ENCODE measurements at regions not wholly inside any gene's neighbourhood (a gene's known extent, or its start where the extent isn't known, plus 50 kb on each side); places are given as distances from the start of the nearest gene placed in this dataset.

- Histone ChIP-seq H3K27me3 (ENCODE audit: insufficient read depth, low read length) (no peaks in the 10 kb centered on the region), H2AFZ (ENCODE audit: low read length) (peak overlapping the region; percentile 97), H3K9ac (ENCODE audit: extremely low read depth, insufficient read length, low read length) (no peak overlapping the region), H2BK120ac (ENCODE audit: low read depth, low read length, poor library complexity, severe bottlenecking) (no peak overlapping the region), H2BK15ac (ENCODE audit: low read depth, low read length) (no peak overlapping the region), H2AK5ac (ENCODE audit: insufficient read length, low read length) (no peak overlapping the region), H4K91ac (ENCODE audit: insufficient read length, low read depth, low read length) (no peak overlapping the region), H3K79me1 (ENCODE audit: insufficient read depth, low read depth, low read length, poor library complexity, severe bottlenecking) (no peaks in the 10 kb centered on the region), H4K8ac (replicated peaks; ENCODE audit: insufficient read length, low read depth, low read length) (no peak overlapping the region), H2BK12ac (ENCODE audit: insufficient read length, low read depth, low read length) (no peak overlapping the region), H4K5ac (ENCODE audit: insufficient read length, low read depth, low read length) (no peak overlapping the region), H2BK20ac (ENCODE audit: low read depth, low read length, poor library complexity, severe bottlenecking) (no peak overlapping the region), H3K4ac (ENCODE audit: low read depth, low read length) (no peak overlapping the region), H3K4me1 (ENCODE audit: insufficient read depth, low read length) (no peaks in the 10 kb centered on the region), H3K79me2 (ENCODE audit: insufficient read depth, low read length) (no peaks in the 10 kb centered on the region), H4K20me1 (ENCODE audit: control insufficient read depth, insufficient read depth, insufficient read length) (no peaks in the 10 kb centered on the region), H3K23ac (ENCODE audit: insufficient read length, low read depth, low read length) (no peak overlapping the region), H3K23me2 (ENCODE audit: insufficient read length, low read depth, low read length, poor library complexity, severe bottlenecking) (no peaks in the 10 kb centered on the region), H3K14ac (ENCODE audit: insufficient read depth, low read length) (no peak overlapping the region), H3K18ac (ENCODE audit: insufficient read length, low read depth, low read length) (no peak overlapping the region), H3K27ac (ENCODE audit: insufficient read length, low read depth, low read length) (no peak overlapping the region), H3K56ac (ENCODE audit: insufficient read length, low read depth, low read length) (no peak overlapping the region), H3T11ph (ENCODE audit: low read length) (no peak overlapping the region), H3K4me2 (ENCODE audit: insufficient read depth, insufficient read length, low read length) (peak overlapping the region; percentile 42), H3K9me3 (ENCODE audit: control insufficient read depth, low read depth, low read length) (no peaks in the 10 kb centered on the region), H2BK5ac (ENCODE audit: insufficient read length, low read length) (no peak overlapping the region)
- no CpG with 5 or more reads among the region's 16 CpGs for WGBS (ENCODE audit: extremely low coverage, insufficient read length, low lambda C conversion rate)
- Mint-ChIP-seq H3K4me1 (peaks cover 12 to 22% of the 10 kb centered on the region in 2 experiments), H3K27me3 (ENCODE audit: low read depth) (no peaks in the 10 kb centered on the region), H3K36me3 (ENCODE audit: insufficient read depth in 1 of 3, low read depth in 3 of 3) (no peaks in the 10 kb centered on the region; a peak in 1 of 7 replicates), H3K27ac (peak overlapping the region in 2 of 3 experiments; percentile 73 to 86; a peak in 4 of 7 replicates), H3K4me3 (peak overlapping the region; percentile 28 to 43; a peak in 4 of 5 replicates), H3K9me3 (no peaks in the 10 kb centered on the region)
- DNase-seq: peak; percentile 71
- TF ChIP-seq CTCF (conservative IDR thresholded peaks at IDR 0.05): peak; percentile 93
These were observed 325.6 kb upstream of the VRK2 start for GRCh38 chr2:57720728-57721627.

Data from H9 (cell line).